A204.1 (cell line): ENCODE measurements at regions not wholly inside any gene's neighbourhood (a gene's known extent, or its start where the extent isn't known, plus 50 kb on each side); places are given as distances from the start of the nearest gene placed in this dataset.

Experiments
- FAIRE-seq: peaks from 2 replicates; lab custom pipeline; 2012; peaks lifted over from hg19 to GRCh38; lab: Jason Lieb, UNC

- no peak for FAIRE-seq
These were observed 636.2 kb upstream of the SEMA6A start for GRCh38 chr5:117210796-117211195.

DNA sequence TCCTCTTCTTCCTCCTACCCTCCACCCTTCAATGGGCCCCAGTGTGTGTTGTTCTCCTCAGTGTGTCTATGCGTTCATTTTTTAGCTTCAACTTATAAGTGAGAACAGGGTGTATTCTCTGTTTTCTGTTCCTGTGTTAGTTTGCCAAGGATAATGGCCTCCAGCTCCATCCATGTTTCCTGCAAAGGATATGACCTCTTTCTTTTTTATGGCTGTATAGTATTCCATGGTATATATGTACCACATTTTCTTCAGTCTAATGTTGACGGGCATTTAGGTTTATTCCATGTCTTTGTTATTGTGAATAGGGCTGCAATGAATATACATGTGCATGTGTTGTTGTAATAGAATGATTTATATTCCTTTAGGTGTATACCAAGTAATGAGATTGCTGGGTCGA, 634.9 kb upstream of the SEMA6A start:
- FAIRE-seq = no peak

DNA sequence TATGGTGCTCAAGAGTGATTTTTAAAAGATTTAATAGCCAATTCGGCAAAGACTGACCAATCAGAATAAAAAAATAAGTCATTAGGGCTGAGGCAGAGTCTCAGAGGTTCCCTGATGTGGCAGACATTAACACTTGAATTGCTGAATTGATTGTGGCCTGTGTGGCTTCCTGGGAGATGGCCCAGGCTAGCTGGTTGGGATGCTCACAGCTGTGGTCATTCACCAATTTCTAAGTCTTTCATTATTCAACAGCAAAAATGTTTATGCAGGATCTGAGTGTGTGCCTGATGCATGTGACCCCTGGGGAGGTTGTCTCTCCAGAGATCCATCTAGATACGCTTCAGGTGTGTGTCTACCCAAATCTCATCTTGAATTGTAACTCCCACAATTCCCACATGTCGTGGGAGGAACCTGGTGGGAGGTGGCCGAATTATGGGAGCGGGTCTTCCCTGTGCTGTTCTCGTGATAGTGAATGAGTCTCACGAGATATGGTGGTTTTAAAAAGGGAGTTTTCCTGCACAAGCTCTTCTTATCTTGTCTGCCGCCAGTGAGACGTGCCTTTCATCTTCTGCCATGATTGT, 632.6 kb upstream of the SEMA6A start:
- no peak for FAIRE-seq

DNA sequence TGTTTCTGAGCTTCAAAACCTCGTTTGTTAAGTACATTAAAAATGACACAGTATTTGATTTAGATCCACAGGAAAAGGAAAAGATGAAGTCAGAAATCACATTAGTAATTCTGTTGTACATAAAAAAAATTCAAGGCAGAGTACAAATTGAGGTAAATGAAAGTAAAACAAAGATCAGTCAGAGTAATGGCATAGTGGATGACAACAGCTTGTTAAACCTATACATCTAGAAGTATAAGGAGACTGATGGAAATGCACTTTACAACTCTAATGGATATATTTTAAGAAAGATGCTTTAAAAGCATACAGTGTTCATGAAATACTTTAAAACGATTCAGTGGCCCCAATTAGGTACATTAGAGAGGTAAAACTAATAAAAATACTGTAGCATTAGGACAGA, 631.3 kb upstream of the SEMA6A start:
- FAIRE-seq = no peak

DNA sequence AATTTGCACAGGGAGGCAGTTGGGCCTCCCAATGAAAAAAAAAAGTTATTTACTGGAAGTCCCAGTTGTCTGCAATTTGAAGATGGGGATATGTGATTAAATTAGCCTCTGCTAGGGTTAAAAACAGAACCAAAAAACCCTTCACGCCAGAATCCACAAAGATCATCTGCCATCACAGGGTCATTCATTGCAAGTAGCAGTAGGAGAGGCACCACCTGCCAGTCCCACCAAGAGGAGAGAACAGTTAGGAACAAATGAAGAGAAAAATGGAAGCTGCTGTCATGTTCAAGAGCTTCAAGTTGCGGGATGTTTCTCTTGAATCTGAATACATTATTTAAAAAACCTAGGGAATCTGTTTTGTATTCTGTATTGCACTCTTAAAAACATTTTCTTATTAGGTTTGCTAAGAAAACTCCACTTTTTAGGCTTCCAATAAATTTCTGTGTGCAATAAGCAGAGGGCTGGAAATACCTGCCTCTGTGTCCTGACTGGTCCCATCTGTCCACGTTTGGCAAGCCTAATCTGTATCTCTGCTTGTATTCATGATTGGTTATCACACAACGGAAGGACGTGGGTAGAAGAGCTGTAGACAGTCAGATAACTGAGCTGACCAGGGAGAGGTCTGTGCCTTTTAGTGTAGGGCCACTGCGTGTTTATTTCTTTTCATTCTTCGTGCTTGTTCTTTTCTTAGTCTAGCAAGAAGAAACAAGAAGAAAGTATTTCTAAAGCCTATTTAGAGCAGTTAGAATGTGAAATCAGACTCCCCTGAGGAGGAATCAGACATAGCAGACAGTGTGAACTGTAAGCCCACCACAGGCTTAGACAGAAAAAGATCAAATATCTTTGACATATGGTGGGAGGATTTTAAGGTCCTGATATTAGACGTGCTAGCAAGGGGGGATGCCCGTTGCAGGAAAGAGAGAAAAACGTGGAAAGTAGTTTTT, 630.6 kb upstream of the SEMA6A start:
- FAIRE-seq = no peak

DNA sequence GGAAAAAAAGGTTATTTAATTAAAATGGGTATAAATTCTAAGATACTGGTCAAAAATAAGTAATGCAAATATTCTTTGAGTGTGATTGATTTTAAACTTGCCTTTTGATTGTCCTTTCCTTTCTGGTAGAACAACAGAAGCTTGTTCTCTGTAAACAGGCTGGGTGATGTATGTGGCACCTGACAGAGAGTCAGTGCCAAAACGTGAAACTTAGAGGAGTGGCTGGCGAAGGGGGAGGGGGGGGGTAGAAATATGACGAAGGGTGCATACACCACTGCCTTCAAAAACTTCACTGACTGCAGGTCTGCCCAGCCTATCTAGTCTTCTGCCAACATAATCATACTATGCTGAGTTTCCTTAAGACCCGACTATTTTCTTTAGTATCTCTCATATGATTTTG, 629.8 kb upstream of the SEMA6A start:
- FAIRE-seq = no peak

GRCh38 chr5:117203584-117203983, 629.0 kb upstream of the SEMA6A start:
- no peak for FAIRE-seq

GRCh38 chr5:117201001-117201400, 626.4 kb upstream of the SEMA6A start:
- FAIRE-seq = no peak

- FAIRE-seq = no peak
These were observed 620.5 kb upstream of the SEMA6A start for GRCh38 chr5:117195076-117195475.

DNA sequence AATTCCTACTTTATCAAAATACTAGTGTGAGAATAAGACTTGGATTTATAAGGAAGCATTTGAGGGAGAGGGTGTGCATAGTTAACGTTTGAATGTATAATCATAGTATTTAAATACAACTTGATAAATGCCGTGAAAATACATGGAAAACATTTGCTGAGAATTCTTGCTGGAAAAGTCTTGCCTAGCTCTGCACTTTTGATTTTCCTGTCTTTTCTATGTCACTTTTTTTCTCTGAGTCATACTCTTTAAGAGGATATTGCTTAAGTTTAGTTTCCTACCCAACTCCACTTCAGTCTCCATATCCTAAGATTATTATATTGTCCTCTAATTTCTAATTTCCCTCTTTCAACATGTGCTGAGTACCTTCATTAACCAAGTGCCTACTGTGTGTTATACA, 616.6 kb upstream of the SEMA6A start:
- FAIRE-seq = no peak

DNA sequence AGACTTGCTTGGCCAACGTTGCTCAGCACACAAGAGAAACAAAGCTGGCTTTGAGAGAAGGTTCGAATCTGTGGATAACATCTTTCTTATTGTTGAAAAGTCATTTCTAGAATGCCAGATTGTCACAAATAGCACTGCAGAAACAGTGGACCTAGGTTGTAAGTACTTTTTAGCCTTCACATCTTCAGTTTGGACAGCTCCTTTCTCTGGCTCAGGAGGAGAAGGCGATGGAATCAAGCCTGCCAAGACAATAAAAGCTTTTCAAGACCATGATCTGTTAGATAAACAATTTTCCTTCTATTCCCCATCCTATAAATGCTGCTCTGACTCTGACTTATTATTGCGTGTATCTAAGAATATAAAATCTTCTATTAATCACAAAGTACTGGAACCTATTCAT, 615.2 kb upstream of the SEMA6A start:
- FAIRE-seq = no peak

GRCh38 chr5:117188211-117188610, 613.6 kb upstream of the SEMA6A start:
- no peak for FAIRE-seq

GRCh38 chr5:117186751-117187150, 612.1 kb upstream of the SEMA6A start:
- no peak for FAIRE-seq

DNA sequence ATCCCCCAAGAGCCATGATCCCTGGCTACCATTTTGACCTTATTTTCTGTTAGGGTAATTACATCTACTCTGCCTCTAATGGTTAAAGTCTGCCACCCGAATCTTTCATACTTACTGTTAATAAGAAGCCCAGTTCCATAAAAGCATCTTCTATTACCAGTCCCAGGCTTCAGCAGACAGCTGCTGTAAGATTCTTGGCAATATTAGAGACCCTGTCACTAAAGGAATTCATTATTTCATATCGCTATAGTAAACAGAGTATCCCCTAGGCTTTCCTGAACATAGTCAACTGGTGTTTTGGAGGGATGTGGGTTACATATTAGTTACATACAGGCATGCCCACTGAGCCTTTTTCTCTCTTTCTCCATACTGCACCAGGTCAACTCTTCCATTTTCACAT, 608.7 kb upstream of the SEMA6A start:
- FAIRE-seq = no peak

DNA sequence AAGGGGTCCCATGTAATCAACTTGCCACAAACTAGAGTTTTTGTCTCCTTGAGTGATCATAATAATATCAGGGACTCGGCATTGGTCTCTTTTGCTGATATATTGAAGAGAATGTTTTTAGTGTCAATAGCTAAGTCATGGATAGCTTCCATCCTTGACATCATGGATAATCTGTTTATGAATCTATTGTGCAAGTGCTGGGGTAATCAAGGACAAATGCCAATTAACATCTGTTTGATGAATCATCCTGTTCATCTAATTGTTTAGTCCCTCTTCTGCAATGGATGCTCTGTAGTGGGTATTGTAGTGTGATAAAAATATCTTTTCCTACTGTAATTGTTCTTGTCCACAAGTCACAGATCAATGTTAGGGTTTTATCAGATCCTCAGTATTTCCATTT, 607.5 kb upstream of the SEMA6A start:
- no peak for FAIRE-seq

DNA sequence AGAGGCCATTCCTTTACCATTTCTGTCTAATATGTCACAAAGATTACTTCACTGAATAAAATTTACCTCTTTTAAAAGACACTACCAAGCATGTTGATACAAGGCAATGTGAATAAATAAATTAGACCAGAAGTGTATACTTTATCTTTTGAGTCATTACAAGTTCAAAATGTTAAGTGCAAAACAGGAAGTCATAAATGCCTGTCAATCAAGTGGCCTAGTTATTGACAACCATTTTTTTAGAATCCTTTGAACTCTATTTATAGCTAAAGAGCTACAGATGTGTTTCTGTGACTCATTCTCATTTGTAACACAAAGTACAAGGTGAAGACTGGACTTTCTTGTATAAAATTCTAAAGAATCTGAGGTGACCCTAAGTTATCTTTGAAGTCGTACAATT, 602.7 kb upstream of the SEMA6A start:
- FAIRE-seq = no peak

DNA sequence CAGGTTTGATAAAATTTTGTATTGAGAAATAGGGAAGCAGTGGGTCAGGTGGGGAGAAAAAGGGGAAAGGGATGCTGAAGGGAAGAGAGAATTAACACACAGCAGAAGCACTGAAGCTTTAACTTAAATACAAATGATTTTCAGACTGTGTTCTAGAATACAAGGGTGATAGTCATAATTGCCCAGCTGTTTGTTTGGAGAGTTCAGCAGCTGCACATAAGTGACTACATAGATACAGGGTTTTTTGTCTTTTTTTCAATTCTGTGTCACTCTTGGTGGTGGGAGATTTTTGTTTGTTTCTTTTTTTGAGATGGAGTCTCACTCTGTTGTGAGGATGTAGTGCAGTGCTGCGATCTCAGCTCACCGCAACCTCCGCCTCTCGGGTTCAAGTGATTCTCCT, 590.4 kb upstream of the SEMA6A start:
- no peak for FAIRE-seq

DNA sequence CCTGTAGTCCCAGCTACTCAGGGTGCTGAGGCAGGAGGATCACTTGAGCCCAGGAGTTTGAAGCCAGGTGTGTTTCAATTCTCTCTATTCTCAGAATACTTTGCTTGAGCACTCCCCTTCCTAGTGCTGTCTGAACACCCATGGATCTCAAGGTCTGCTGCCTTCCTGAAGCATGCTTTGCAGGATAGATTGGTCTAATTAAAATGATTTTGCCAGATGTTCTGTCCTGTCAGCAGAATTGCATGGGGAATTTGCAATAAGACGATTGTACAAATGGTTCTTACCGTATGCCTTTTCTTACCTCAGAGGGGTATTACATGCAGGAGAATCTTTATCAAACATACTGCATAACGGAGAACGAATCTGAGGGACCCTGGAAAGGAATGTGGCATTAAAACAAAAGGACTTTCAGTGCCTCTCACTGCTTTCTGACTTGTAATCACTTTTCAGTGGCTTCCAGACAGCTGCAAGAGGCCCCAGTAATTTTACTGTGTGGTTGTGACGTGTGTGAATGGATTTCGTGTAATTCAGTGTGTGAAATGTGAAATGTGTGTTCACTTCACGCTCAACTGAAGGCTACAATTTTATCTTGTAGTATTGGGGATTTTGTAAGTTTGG, 587.2 kb upstream of the SEMA6A start:
- no peak for FAIRE-seq

- no peak for FAIRE-seq
These were observed 585.8 kb upstream of the SEMA6A start for GRCh38 chr5:117160391-117160790.

- FAIRE-seq = no peak
These were observed 574.7 kb upstream of the SEMA6A start for GRCh38 chr5:117149312-117149711.

DNA sequence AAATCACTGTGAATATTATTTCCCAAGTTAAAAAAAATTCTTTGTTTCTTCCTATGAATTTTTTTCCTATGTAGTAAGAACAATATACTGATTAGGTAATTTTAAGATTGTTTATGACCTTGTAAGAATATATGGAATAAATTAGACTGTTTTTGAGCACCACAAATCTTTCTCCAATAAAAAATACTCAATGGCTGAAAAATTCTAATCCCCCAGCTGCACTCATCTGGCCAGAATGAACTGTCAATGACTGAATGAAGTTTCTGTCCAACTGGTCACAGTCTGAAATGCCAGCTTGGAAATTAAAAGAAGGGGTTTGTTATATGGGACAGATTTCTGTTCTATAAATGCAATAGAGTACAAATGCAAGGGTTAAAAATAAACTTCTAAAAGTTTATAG, 569.5 kb upstream of the SEMA6A start:
- FAIRE-seq = no peak

- no peak for FAIRE-seq
These were observed 568.8 kb upstream of the SEMA6A start for GRCh38 chr5:117143406-117143805.

DNA sequence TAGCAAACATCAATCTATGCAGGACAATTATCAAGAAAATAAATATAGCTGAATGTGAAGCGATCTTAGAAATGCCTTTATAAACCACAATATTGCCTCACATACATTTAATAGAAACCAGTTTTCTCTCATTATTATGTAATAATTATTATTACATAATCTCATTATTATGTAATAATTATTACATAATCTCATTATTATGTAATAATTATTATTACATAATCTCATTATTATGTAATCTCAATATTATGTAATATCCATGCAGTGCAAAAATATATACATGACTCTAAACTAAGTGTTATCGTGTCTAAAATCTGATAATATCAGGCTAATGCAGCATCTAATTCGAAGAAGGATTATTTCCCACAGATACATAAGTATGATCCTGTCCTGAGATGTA, 563.9 kb upstream of the SEMA6A start:
- FAIRE-seq = peak; percentile 68

GRCh38 chr5:117135851-117136250, 561.2 kb upstream of the SEMA6A start:
- no peak for FAIRE-seq
